ENCODE measurements at regions not wholly inside any gene's neighbourhood (a gene's known extent, or its start where the extent isn't known, plus 50 kb on each side); places are given as distances from the start of the nearest gene placed in this dataset.

- no peak for TF ChIP-seq CTCF (IDR thresholded peaks at IDR 0.05; ENCODE audit: control insufficient read depth, extremely low read depth, insufficient read depth)
- no peak overlapping the region for H3K4me3 ChIP-seq (ENCODE audit: low read depth, low read length)
- no peak for DNase-seq (ENCODE audit: low read depth)
Observed at GRCh38 chr18:72246076-72246475, 298.1 kb downstream of the CBLN2 start.

- DNase-seq (ENCODE audit: low read depth): no peak
- H3K4me3 ChIP-seq (ENCODE audit: low read depth, low read length): no peak overlapping the region
- TF ChIP-seq CTCF (IDR thresholded peaks at IDR 0.05; ENCODE audit: control insufficient read depth, extremely low read depth, insufficient read depth): no peak
Observed at GRCh38 chr18:72235422-72235821, 308.7 kb downstream of the CBLN2 start.

GRCh38 chr18:72233106-72233505 lies 311.0 kb downstream of the CBLN2 start:
- no peak for DNase-seq (ENCODE audit: low read depth)
- TF ChIP-seq CTCF (IDR thresholded peaks at IDR 0.05; ENCODE audit: control insufficient read depth, extremely low read depth, insufficient read depth): no peak
- H3K4me3 ChIP-seq (ENCODE audit: low read depth, low read length): no peak overlapping the region

- no peak for TF ChIP-seq CTCF (IDR thresholded peaks at IDR 0.05; ENCODE audit: control insufficient read depth, extremely low read depth, insufficient read depth)
- H3K4me3 ChIP-seq (ENCODE audit: low read depth, low read length): no peak overlapping the region
- DNase-seq (ENCODE audit: low read depth): no peak
Observed at GRCh38 chr18:72232644-72233043, 311.5 kb downstream of the CBLN2 start.

- TF ChIP-seq CTCF (IDR thresholded peaks at IDR 0.05; ENCODE audit: control insufficient read depth, extremely low read depth, insufficient read depth): no peak
- H3K4me3 ChIP-seq (ENCODE audit: low read depth, low read length): no peak overlapping the region
- no peak for DNase-seq (ENCODE audit: low read depth)
Observed at GRCh38 chr18:72225958-72226357, 318.2 kb downstream of the CBLN2 start.

GRCh38 chr18:72223733-72224132 lies 320.4 kb downstream of the CBLN2 start:
- no peak for TF ChIP-seq CTCF (IDR thresholded peaks at IDR 0.05; ENCODE audit: control insufficient read depth, extremely low read depth, insufficient read depth)
- no peak for DNase-seq (ENCODE audit: low read depth)

GRCh38 chr18:72208920-72209676 lies 335.0 kb downstream of the CBLN2 start:
- no peak for DNase-seq (ENCODE audit: low read depth)
- no peak for TF ChIP-seq CTCF (IDR thresholded peaks at IDR 0.05; ENCODE audit: control insufficient read depth, extremely low read depth, insufficient read depth)
- H3K4me3 ChIP-seq (ENCODE audit: low read depth, low read length): no peak overlapping the region

More at GRCh38 chr18:72223733-72224132, 320.4 kb downstream of the CBLN2 start:
- H3K4me3 ChIP-seq (ENCODE audit: low read depth, low read length): no peak overlapping the region
